GM21390 (cell line): ENCODE measurements at regions not wholly inside any gene's neighbourhood (a gene's known extent, or its start where the extent isn't known, plus 50 kb on each side); places are given as distances from the start of the nearest gene placed in this dataset.

Experiments
- ATAC-seq: cut with Tn5 transposase; IDR thresholded peaks from one replicate; pipeline ENCODE4 v1.9.1; 2021; ENCODE audit not compliant: unreplicated experiment

DNA sequence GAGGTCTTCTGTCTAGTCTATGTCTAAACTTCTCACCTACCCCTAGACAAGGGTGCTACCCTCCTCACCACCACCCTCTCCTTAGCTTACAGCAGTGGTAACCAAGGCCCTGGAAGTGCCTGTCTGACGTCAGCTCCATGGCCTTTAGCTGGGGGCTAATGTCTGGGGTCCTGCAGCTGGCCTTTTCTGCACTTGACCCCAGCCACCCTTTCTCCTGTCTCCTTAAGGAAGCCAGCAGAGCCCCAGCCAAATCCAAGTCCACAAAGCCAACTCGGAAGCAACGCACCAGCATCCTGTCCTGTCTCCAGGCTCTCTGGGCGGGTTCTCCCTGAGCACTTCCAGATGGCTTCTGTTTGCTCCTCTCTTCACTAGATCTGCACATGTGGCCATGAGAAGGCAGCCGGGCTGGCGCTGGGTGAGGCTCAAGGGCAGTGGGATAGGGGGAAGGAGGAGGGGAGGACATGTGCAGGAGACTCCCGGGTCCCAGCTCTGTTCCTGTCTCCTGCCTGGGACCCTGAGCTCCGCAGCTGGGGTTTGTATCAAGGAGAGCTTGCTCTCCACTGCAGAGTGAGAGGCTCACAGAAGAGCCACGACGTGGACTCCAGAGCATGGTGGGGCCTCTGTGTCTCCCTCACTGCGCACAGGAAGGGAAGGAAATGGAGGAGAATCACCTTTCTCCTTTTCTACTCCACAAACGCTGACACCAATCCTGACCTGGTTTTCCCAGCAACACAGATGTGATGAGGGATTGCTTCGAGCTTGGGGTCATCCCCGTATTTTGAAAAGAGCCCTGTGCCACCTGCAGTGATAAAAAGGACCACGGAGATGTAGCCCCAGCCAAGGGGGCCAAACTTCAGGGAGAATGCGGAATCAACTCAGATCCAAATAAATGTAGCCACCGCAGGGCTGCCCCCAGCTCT, 204.2 kb downstream of the USP12 start:
- ATAC-seq = no peak

DNA sequence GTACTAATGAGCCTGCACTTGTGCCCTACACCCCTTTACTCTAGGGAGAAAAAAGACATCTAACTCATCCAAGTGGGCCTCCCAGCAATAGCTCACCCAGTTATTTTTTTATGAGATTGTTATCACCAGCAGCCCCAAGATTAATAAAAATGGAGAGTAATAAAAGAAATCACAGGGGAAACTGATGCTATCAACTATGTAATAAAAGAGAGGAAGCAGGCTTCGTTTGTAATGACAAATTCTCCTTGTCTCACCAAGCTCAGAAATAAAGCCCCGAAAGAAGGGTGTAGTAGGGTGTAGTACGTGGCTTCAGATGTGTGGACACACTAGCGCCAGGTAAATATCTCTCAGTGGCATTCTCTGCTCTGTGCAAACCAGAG, 204.9 kb downstream of the USP12 start:
- no peak for ATAC-seq

DNA sequence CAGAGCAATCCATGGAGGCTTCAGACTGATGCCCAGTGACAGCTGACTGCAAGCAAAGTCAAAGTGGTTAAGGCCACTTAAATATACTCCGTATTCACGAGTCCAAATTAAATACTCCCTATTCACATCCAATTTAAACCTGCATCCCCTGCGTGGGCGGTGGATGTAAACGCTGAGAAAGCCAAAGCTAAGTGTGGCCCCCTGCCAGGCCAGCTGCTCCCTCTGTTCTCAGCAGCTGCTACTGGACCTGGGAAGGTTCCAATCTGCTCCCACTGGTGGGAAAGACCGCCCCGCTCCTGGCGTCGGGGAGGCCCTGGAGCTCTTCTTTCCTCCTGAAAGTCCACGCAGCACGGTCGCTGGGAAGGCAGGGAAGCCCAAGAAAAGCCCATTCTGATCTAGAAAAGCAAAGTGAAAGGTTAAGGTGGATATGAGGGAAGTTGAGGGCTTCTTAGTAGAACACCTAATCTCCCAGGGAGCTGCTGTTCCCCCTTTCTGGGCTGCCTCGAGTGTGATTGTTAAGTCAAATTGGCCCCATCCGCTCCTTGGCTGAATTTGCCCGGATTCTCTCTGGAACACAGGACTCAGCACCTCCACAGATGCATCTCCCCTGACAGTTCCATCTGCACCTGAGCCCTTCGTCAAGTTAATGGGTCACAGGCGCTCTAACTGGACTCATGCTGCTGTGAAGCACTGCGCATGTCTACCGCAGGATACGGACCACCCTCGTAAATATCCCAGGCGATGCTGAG, 205.5 kb downstream of the USP12 start:
- ATAC-seq = no peak

- no peak for ATAC-seq
These were observed 204.0 kb upstream of the GPR12 start for GRCh38 chr13:26964278-26965250.

DNA sequence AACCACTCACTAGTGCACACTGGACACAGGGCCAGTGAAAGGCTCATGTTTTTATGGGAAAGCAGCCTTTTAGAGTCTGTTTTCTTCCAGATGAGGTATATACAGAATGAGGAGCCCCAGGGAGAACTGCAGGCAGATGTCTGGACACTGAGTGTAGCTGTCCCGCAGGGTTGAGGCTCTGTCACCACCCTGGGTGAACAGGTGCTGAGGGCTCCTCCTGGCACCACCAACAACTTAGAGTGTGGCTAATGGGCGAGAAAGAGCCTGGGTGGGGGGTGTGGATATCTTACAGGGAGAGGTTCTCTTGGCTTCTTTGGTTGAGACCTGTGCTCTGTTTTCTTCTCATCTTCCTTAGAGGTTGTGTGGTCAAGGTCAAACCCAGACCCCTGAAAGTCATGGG, 202.1 kb upstream of the GPR12 start:
- no peak for ATAC-seq

DNA sequence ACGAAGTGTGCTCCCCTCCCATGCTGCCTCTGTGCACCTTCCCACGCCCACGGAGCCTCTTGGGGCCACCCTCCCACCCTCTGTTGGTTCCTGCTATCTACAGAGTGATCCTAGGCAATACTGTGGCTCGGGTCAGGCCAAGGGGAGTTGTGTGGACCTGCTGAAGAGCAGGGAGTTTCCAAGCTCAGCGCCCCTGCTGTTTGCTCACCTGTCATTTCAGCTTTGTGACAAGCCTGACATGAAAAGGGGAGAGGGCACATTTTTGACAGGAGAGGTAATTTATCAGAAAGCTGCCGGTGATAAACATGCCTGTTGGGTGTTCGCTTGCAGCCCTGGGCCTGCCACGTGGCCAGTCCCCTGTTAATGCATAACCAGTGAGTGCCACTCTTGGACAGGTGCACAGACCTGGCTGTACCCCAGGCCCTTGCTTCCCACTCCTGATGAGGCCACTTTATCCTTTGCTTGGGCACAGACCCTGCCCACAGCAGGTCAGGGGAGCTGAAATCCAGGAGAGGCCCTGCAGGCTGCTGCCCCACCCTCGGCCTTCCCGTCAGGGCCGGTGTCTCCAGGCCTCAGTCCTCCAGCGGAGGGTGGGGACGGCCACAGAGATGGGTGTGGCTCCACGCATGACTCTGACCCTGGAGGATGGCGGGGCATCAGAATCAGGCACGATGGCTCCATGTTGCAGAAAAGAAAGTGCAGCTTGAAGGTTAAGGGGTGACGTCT, 201.5 kb upstream of the GPR12 start:
- ATAC-seq = no peak

DNA sequence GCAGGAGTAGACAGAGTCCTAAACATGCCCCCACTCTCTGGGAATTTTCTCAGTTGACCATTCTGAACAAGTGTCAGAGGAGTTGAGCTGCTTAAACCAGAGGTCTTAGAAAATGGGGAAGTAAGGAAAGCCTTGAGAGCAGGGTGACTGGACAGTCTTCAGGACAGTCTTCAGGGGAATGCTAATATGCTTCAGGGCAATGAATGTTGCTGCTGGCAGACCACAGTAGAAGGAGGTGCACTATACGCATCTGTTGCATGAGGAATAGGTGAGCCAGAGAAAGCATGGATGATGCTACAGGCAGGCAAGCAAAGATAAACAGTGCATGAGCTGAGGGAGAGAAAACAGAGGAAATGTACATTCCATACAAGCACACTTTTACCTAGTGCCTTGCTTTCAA, 196.6 kb upstream of the GPR12 start:
- ATAC-seq = no peak

- no peak for ATAC-seq
These were observed 196.0 kb upstream of the GPR12 start for GRCh38 chr13:26956522-26957142.

GRCh38 chr13:26954976-26955375, 194.4 kb upstream of the GPR12 start:
- ATAC-seq = no peak

- no peak for ATAC-seq
These were observed 192.7 kb upstream of the GPR12 start for GRCh38 chr13:26953291-26953690.

GRCh38 chr13:26952551-26953143, 192.1 kb upstream of the GPR12 start:
- ATAC-seq = no peak

DNA sequence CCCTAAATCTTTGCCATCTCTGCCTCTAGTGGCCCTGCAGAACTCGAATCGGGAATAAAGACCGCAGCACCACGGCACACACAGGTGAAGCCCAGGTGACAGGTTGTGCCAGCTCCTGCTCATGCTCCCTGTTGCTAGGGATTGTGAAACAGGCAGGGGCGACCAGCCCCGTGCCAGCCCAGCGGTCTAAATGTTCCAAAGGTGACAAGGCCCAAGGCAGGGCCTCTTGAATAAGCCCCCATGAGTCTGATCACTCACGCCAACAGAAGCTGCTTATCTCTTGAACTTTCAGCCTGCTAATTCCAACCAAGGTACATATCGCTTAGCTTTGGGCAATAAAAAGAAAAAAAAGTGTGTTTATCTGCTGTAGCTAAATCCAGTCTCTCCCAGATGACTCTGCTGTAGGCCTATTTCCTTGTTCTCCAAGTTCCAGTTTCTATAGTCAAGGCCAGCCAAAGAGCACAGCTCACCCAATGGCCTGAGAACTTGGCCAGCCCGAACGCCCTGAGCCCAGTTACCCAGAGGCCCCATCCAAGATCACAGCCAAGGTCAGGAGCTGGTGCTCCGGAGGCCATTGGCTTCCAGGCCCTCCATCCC, 191.1 kb upstream of the GPR12 start:
- ATAC-seq = no peak

DNA sequence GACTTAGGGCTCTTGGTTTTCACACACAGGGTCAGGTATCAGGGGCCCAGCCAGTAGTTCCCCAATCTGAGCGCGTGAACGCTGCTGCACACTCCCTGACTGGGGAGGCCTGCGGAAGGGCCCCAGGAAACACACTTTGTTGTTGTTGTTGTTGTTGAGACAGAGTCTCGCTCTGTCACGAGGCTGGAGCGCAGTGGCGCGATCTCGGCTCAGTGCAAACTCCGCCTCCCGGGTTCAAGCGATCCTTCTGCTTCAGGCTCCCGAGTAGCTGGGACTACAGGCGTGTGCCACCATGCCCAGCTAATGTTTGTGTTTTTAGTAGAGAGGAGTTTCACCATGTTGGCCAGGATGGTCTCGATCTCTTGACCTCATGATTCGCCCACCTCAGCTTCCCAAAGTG, 190.4 kb upstream of the GPR12 start:
- no peak for ATAC-seq

DNA sequence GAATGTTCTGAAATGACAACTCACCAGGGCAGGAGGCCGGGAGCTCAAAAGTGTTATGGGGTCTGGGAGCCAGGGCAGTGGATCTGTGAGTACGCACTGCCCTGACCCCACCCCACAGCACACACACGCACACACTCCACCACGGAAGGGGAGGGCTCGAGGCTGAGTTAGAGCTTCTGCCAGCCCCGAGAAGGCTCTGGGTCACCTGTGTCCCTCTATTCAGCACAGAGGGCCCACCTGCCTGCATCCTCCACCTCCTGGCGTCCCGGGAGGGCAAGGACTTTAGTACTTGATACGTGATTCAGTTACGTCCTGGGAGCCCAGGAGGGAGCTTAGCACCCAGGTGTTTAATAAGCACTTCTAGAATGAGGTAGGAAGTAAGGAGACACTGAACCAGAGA, 190.0 kb upstream of the GPR12 start:
- no peak for ATAC-seq

- ATAC-seq = no peak
These were observed 189.3 kb upstream of the GPR12 start for GRCh38 chr13:26949701-26950502.

DNA sequence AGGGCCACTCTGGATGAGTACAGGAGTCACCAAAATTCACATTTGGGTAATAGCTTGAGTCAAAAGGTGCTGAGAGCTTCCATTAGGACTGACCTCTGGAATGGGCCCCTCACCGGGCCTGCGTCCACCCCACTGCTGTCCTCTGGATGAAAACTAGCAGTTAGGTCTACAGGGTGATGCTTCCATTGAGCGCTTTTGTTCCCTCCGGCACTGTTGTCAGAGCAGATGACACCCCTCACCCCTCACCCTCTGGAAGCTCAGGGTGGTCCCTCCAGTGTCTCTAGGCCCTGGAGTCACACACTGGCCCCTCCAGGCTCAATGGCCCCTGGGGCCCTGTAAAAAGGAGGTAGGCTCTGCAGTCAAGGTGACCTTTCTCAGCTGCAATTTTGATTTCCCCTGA, 187.8 kb upstream of the GPR12 start:
- no peak for ATAC-seq

DNA sequence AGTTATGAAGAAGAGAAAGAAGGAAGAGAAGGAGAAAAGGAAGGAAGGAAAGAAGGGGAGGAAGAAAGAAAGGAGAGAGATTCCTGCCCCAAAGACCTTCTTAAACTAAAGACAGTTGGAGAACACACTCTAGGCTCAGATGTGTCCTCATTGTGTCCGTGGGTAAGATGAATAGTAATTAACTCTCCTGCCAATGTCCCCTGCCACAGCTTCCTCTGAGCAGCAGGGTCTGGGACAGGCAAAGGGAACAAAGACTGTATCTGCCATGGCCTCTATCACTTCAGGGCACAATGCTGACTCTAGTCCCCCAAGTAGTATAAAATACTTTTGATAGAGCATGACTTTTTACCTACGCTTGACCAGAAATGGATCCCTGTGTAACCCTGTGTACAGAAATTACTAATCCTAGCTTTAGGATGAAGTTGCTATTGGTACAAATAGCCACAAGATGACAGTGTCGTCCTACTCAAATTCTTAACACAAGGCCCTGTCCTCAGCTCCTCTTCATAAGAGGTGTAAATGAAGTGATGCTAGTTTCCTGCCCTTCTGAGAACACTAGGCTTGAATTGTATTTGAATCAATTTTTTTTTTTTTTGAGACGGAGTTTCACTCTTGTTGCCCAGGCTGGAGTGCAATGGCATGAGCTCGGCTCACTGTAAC, 186.2 kb upstream of the GPR12 start:
- ATAC-seq = no peak

GRCh38 chr13:26943748-26944147, 183.2 kb upstream of the GPR12 start:
- ATAC-seq = no peak
